HG02852 (cell line): ENCODE measurements at regions not wholly inside any gene's neighbourhood (a gene's known extent, or its start where the extent isn't known, plus 50 kb on each side); places are given as distances from the start of the nearest gene placed in this dataset.
"Not testable (repeated sequence)": the region's sequence is repeated elsewhere in the genome, so short reads cannot be mapped to it uniquely, and the experiment has no call there.

ENCODE experiments used
- ATAC-seq: cut with Tn5 transposase; IDR thresholded peaks from one replicate; pipeline ENCODE4 v1.9.1; 2021; ENCODE audit warnings: mild to moderate bottlenecking, moderate library complexity; ENCODE audit not compliant: unreplicated experiment

- ATAC-seq: peak; percentile 62
Measured at GRCh38 chr3:144431134-144431533, 459.5 kb downstream of the DIPK2A start.

- ATAC-seq: no peak
Measured at GRCh38 chr3:144433006-144433405, 461.4 kb downstream of the DIPK2A start.

GRCh38 chr3:144437989-144438388 is 466.4 kb downstream of the DIPK2A start:
- ATAC-seq: peak; percentile 68

GRCh38 chr3:144444061-144444460 is 472.4 kb downstream of the DIPK2A start:
- ATAC-seq: no peak

- no peak for ATAC-seq
Measured at GRCh38 chr3:144444546-144444945, 472.9 kb downstream of the DIPK2A start.

- no peak for ATAC-seq
Measured at GRCh38 chr3:144455841-144456440, 484.3 kb downstream of the DIPK2A start.

GRCh38 chr3:144457758-144458157 is 486.1 kb downstream of the DIPK2A start:
- ATAC-seq: no peak

GRCh38 chr3:144458283-144458682 is 486.7 kb downstream of the DIPK2A start:
- no peak for ATAC-seq

GRCh38 chr3:144462337-144462736 is 490.7 kb downstream of the DIPK2A start:
- ATAC-seq: no peak

- no peak for ATAC-seq
Measured at GRCh38 chr3:144463911-144464310, 492.3 kb downstream of the DIPK2A start.

GRCh38 chr3:144466114-144466513 is 494.5 kb downstream of the DIPK2A start:
- no peak for ATAC-seq

GRCh38 chr3:144466540-144466939 is 494.9 kb downstream of the DIPK2A start:
- ATAC-seq: no peak

GRCh38 chr3:144470666-144471065 is 499.0 kb downstream of the DIPK2A start:
- no peak for ATAC-seq

GRCh38 chr3:144477593-144477992 is 506.0 kb downstream of the DIPK2A start:
- no peak for ATAC-seq

GRCh38 chr3:144480416-144480919 is 508.8 kb downstream of the DIPK2A start:
- no peak for ATAC-seq

GRCh38 chr3:144482876-144483275 is 511.3 kb downstream of the DIPK2A start:
- peak; percentile 86 for ATAC-seq

- no peak for ATAC-seq
Measured at GRCh38 chr3:144487011-144487410, 515.4 kb downstream of the DIPK2A start.

- no peak for ATAC-seq
Measured at GRCh38 chr3:144488927-144489326, 517.3 kb downstream of the DIPK2A start.

GRCh38 chr3:144491333-144491732 is 519.7 kb downstream of the DIPK2A start:
- ATAC-seq: no peak

GRCh38 chr3:144494651-144495050 is 523.0 kb downstream of the DIPK2A start:
- not testable (repeated sequence) for ATAC-seq

GRCh38 chr3:144496141-144496835 is 524.7 kb downstream of the DIPK2A start:
- ATAC-seq: no peak

- no peak for ATAC-seq
Measured at GRCh38 chr3:144497452-144497851, 525.8 kb downstream of the DIPK2A start.
